ENCODE measurements at regions not wholly inside any gene's neighbourhood (a gene's known extent, or its start where the extent isn't known, plus 50 kb on each side); places are given as distances from the start of the nearest gene placed in this dataset.
A peak's percentile ranks its signal among the peaks of the same experiment; 100 is the strongest.

DNA sequence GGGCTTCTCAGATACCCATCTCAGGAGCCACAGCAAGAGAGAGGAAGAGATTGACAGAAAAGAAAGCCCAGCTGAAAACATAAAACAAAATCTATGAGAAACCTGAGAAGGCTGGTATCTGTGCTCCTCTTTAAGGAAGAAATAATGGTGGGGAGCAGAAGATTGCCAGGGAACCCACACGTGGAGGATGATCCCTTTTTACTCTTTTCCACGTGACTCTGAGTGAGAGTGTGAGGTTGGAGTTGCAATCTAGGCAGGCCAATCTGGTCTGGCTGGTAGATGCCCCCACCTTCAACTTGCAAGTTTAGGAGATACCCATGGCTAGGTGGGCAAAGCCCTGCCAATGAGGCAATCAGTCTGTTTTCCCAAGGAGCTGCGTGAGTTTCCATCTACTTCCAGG lies 202.3 kb downstream of the TENT4A start:
- H3K27ac ChIP-seq (ENCODE audit: low read depth, low read length), result no peak overlapping the region
- H3K27me3 ChIP-seq (ENCODE audit: control insufficient read depth, insufficient read depth, low read length), result no peaks in the 10 kb centered on the region
- no peak overlapping the region for H3K9ac ChIP-seq (ENCODE audit: low read length)
- H3K4me3 ChIP-seq (ENCODE audit: low read length), result no peak overlapping the region
- H3K4me1 ChIP-seq (ENCODE audit: control insufficient read depth, insufficient read depth, low read length), result peaks cover 15% of the 10 kb centered on the region
- no peaks in the 10 kb centered on the region for H3K36me3 ChIP-seq (ENCODE audit: control insufficient read depth, insufficient read depth, low read length)

DNA sequence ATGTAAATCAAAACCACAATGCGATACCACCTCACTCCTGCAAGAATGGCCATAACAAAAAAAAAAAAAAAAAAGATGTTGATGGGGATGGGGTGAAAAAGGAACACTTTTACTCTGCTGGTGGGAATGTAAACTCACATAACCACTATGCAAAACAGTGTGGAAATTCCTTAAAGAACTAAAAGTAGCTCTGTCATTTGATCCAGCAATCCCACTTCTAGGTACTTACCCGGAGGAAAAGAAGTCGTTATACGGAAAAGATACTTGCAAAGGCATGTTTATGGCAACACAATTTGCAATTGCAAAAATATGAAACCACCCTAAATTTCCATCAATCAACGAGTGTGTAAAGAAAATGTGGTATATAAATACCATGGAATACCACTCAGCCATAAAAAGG lies 205.0 kb downstream of the TENT4A start:
- no peaks in the 10 kb centered on the region for H3K36me3 ChIP-seq (ENCODE audit: control insufficient read depth, insufficient read depth, low read length)
- H3K27ac ChIP-seq (ENCODE audit: low read depth, low read length), result no peak overlapping the region

DNA sequence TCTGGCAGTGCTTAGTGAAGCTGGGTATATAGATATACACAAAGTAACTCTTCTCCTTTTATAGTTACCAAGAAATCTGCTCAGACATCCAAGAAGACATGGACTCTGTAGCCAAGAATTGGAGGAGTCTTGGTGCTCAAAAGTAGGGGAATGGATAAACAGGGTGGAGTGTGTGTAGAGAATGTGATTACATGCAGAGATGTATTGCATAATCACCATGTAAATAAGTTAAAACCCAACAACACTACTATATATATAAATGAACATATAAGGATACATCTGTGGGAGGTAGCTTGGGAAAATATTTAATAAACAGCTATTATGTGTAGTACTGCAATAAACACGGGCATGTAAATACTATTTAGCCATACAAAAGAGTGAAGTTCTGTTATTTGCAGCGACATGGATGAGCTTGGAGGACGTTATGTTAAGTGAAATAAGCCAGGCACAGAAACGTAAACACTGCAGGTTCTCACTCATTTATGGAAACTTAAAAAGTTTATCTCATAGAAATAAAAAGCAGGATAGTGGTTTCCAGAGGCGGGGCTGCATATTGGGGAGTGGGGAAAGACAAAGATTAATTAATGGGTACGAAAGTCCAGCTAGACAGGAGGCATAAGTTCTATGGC lies 207.5 kb downstream of the TENT4A start:
- H3K9ac ChIP-seq (ENCODE audit: low read length), result no peak overlapping the region

More for the DNA sequence above, 205.0 kb downstream of the TENT4A start:
- no peaks in the 10 kb centered on the region for H3K27me3 ChIP-seq (ENCODE audit: control insufficient read depth, insufficient read depth, low read length)
- no peak overlapping the region for H3K4me3 ChIP-seq (ENCODE audit: low read length)
- no peak overlapping the region for H3K9ac ChIP-seq (ENCODE audit: low read length)
- H3K4me1 ChIP-seq (ENCODE audit: control insufficient read depth, insufficient read depth, low read length), result peaks cover 1% of the 10 kb centered on the region

DNA sequence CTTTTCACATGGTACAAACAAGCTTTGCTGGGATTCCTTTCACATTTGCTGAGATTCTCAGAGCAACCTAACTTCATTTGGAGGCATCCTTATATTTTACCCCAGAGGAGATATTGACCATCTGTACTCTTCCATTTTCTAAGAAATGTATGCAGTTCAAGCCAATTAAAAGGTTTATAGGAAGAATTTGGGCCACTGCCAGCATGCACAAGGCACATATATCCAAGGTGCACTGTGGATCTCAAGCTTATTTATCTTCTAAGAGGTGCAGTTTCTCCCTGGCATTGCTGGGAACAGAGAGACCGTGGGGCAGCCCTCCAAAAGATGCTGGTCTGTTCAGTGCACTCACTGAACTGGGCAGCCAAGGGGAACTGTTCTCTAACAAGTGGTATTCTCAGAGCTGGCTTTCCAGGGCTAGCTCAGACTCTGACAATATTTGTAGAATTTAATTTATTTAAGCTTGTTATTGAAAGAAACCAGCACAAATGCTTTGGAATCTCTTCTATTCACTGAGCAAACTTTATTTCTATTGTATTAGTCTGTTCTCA lies 213.3 kb downstream of the TENT4A start:
- Histone ChIP-seq H3K4me1 (ENCODE audit: control insufficient read depth, insufficient read depth, low read length) (no peaks in the 10 kb centered on the region), H3K9ac (ENCODE audit: low read length) (no peak overlapping the region), H3K27me3 (ENCODE audit: control insufficient read depth, insufficient read depth, low read length) (no peaks in the 10 kb centered on the region), H3K27ac (ENCODE audit: low read depth, low read length) (no peak overlapping the region), H3K4me3 (ENCODE audit: low read length) (no peak overlapping the region), H3K36me3 (ENCODE audit: control insufficient read depth, insufficient read depth, low read length) (no peaks in the 10 kb centered on the region)

More for the DNA sequence above, 207.5 kb downstream of the TENT4A start:
- no peaks in the 10 kb centered on the region for H3K36me3 ChIP-seq (ENCODE audit: control insufficient read depth, insufficient read depth, low read length)
- H3K27ac ChIP-seq (ENCODE audit: low read depth, low read length), result peak overlapping the region; percentile 62
- H3K27me3 ChIP-seq (ENCODE audit: control insufficient read depth, insufficient read depth, low read length), result no peaks in the 10 kb centered on the region
- no peaks in the 10 kb centered on the region for H3K4me1 ChIP-seq (ENCODE audit: control insufficient read depth, insufficient read depth, low read length)
- no peak overlapping the region for H3K4me3 ChIP-seq (ENCODE audit: low read length)

DNA sequence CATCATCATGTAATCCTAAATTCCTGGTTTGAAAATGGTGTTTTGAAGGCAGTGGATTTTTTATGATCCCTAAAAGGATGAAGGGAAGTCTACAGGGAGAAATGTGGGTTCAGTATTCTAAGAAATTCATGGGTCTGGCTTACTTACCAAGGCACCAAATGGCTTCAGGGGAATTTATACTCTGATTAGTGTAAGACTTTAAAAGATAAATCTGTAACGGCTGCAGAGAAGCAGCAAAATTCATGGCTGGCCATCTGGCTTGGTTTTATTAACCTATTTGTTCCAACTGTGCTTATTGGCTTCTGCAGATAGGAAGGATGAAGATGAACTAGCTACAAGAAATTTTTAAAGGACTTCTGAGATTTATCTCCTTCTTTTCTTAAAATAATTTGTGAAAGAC lies 222.8 kb downstream of the TENT4A start:
- H3K4me1 ChIP-seq (ENCODE audit: control insufficient read depth, insufficient read depth, low read length), result no peaks in the 10 kb centered on the region

DNA sequence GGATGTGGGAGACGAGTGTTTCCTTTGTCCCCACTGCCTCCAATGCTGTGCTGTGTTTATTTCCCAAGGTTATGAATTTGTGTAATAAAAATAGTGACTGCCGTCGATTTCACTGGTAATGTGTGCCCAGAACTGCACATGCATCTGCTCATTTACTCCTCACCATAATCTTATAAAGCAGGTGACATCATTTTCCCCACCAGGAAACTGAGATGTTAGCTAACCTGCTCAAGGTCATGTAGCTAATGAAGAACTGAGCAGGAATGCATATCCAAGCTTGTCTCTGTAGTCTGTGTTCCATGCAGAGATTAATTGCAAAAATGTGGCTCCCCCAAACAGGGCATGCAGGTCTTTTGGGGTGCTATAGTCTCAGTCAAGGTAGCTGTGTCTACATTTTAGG lies 224.4 kb downstream of the TENT4A start:
- Histone ChIP-seq H3K27ac (ENCODE audit: low read depth, low read length) (no peak overlapping the region), H3K9ac (ENCODE audit: low read length) (no peak overlapping the region), H3K4me1 (ENCODE audit: control insufficient read depth, insufficient read depth, low read length) (no peaks in the 10 kb centered on the region), H3K4me3 (ENCODE audit: low read length) (no peak overlapping the region), H3K27me3 (ENCODE audit: control insufficient read depth, insufficient read depth, low read length) (no peaks in the 10 kb centered on the region), H3K36me3 (ENCODE audit: control insufficient read depth, insufficient read depth, low read length) (no peaks in the 10 kb centered on the region)

More for the DNA sequence above, 222.8 kb downstream of the TENT4A start:
- no peaks in the 10 kb centered on the region for H3K27me3 ChIP-seq (ENCODE audit: control insufficient read depth, insufficient read depth, low read length)
- no peaks in the 10 kb centered on the region for H3K36me3 ChIP-seq (ENCODE audit: control insufficient read depth, insufficient read depth, low read length)
- H3K9ac ChIP-seq (ENCODE audit: low read length), result no peak overlapping the region
- H3K27ac ChIP-seq (ENCODE audit: low read depth, low read length), result no peak overlapping the region
- H3K4me3 ChIP-seq (ENCODE audit: low read length), result no peak overlapping the region

DNA sequence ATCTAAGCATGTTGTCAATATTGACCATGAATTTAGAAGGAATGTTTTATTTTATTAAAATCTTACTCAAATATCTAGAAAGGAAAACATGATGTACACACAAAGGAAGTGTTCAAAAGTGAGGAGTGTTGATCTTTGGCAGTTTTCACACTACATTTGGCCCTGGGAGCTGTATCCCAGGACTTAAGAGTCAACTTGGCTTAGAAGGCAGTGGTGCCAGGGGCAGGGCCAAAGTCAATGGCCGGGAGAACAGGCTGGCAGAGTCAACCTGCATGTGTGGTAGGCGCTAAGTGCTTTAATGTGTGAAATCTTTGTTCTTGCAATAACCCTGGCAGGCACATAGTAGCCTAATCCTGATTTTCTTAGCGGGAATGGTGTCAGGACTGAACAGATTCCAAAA lies 228.4 kb downstream of the TENT4A start:
- Histone ChIP-seq H3K36me3 (ENCODE audit: control insufficient read depth, insufficient read depth, low read length) (no peaks in the 10 kb centered on the region), H3K27ac (ENCODE audit: low read depth, low read length) (no peak overlapping the region), H3K4me3 (ENCODE audit: low read length) (no peak overlapping the region), H3K4me1 (ENCODE audit: control insufficient read depth, insufficient read depth, low read length) (no peaks in the 10 kb centered on the region), H3K9ac (ENCODE audit: low read length) (no peak overlapping the region), H3K27me3 (ENCODE audit: control insufficient read depth, insufficient read depth, low read length) (no peaks in the 10 kb centered on the region)

DNA sequence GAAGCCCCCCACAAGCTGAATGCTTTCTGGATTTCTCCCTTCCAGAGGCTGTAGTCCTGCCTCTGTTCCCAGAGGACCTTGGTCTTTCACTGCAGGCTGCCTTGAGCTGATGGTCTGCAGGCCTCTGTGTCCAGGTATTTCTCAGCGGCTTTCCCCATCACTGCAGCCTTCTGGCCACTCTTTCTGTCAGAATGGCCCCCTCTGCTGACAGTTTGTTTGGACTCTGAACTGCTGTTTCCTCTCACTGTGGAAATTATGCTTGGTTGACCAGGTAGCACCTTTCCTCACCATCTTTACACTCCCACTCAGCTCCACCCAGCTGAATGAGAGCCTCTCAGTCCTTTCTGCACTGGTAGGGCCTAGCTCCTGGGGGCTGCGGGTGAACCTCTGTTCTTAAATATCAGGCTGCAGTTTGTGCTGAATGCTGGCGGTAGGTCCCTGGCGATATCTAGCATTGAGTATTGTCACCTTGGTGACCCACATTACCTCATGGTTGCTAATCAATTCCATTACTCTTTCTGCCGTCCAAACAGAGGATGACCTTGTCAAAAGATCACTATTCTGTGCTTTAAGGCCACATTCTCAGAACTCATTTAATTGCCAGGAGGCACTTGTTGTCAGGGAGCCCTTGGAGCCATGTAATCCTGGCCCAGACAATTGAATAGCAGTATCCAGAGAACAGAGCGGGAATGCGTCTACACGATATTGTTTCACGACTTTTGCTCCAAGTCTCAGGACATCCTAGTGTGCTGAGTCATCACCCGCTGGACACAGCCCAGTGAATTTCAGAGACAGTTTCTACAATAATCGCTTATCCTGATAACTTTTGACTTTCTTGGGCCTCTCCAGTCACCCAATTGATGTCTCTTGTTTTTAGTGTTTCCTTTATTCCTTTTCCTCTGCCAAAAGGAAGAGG lies 230.2 kb downstream of the TENT4A start:
- Histone ChIP-seq H3K4me1 (ENCODE audit: control insufficient read depth, insufficient read depth, low read length) (no peaks in the 10 kb centered on the region), H3K36me3 (ENCODE audit: control insufficient read depth, insufficient read depth, low read length) (no peaks in the 10 kb centered on the region), H3K27ac (ENCODE audit: low read depth, low read length) (no peak overlapping the region), H3K9ac (ENCODE audit: low read length) (no peak overlapping the region), H3K4me3 (ENCODE audit: low read length) (no peak overlapping the region), H3K27me3 (ENCODE audit: control insufficient read depth, insufficient read depth, low read length) (no peaks in the 10 kb centered on the region)

DNA sequence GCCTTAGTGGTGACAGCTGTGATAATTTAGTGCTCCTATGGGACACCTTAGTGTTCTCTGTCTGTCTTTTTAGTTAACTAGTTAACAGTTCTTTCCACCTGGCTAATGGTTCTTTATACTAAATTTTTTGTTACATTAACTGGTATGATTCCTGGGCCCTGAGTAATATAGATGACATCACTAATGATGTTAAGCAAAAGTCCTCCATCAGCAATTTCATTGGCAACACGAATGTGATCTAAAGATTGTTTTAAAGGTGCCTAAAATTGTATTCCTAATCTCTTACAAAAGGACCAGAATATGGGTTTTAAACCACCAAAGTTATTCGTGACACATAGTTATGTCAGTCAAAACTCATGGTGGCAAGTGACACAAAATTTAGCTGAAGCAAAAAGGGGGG lies 235.3 kb downstream of the TENT4A start:
- Histone ChIP-seq H3K9ac (ENCODE audit: low read length) (no peak overlapping the region), H3K36me3 (ENCODE audit: control insufficient read depth, insufficient read depth, low read length) (no peaks in the 10 kb centered on the region), H3K4me3 (ENCODE audit: low read length) (no peak overlapping the region), H3K4me1 (ENCODE audit: control insufficient read depth, insufficient read depth, low read length) (peaks cover 2% of the 10 kb centered on the region), H3K27ac (ENCODE audit: low read depth, low read length) (no peak overlapping the region), H3K27me3 (ENCODE audit: control insufficient read depth, insufficient read depth, low read length) (no peaks in the 10 kb centered on the region)

DNA sequence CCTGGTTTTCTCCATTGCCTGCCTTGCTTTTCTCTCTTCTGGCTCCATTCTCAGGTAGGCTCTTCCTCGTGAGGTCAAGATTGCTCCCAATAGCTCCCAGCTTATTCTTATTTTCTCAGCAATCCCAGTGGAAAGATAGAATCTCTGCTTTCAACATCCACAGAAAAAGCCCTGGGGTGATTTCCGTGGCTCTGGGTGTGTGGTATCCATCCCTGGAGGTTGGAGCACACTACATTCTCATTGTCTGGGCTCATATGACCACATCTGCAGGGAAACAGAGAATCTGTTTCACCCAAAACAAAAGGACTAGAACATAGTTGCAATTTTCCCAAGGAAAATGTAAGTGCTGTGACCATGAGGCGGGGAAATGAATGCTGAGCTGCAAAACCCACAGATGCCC lies 236.0 kb downstream of the TENT4A start:
- no peaks in the 10 kb centered on the region for H3K36me3 ChIP-seq (ENCODE audit: control insufficient read depth, insufficient read depth, low read length)
- H3K4me1 ChIP-seq (ENCODE audit: control insufficient read depth, insufficient read depth, low read length), result peaks cover 2% of the 10 kb centered on the region
- no peak overlapping the region for H3K9ac ChIP-seq (ENCODE audit: low read length)
- H3K4me3 ChIP-seq (ENCODE audit: low read length), result no peak overlapping the region
- H3K27me3 ChIP-seq (ENCODE audit: control insufficient read depth, insufficient read depth, low read length), result no peaks in the 10 kb centered on the region
- no peak overlapping the region for H3K27ac ChIP-seq (ENCODE audit: low read depth, low read length)

DNA sequence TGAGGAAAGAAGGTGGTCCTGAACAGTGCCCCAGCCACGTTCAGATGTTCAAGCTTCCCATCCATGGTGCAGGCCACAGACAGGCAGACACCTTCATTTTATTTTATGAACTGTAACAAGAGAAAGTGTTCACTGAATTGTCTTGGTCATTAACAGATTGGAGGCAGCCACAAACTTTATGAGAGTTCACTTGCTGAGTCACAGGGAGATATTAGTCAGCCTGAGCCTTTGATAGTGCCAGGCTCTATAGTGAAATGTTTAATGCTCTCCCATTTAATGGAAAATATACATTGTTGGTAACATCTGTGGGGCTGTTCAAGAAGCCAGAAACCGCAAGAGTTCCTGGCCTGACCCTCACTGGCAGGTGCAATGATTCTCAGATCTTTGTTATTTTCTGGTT lies 237.0 kb downstream of the TENT4A start:
- Histone ChIP-seq H3K27me3 (ENCODE audit: control insufficient read depth, insufficient read depth, low read length) (no peaks in the 10 kb centered on the region), H3K4me3 (ENCODE audit: low read length) (no peak overlapping the region), H3K4me1 (ENCODE audit: control insufficient read depth, insufficient read depth, low read length) (peaks cover 2% of the 10 kb centered on the region), H3K27ac (ENCODE audit: low read depth, low read length) (no peak overlapping the region), H3K9ac (ENCODE audit: low read length) (no peak overlapping the region), H3K36me3 (ENCODE audit: control insufficient read depth, insufficient read depth, low read length) (no peaks in the 10 kb centered on the region)

DNA sequence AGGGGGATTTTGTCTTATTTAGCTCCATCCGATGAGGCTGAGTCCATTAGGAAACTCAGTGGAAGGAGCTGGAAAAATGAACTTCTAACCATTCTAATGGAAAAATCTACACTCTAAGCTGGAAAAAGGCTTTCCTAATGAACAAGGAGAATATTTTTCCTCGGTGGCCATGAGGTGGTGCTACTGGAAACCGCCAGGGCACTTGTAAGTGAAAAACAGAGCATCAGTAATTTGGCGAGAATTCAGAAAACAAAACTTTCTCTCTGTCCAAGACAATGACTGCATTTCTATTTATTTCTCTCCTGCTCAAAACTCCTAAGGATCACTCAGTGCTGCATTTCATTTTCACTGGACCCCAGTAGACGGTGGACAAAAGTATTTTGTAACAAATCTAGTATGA lies 237.6 kb downstream of the TENT4A start:
- Histone ChIP-seq H3K36me3 (ENCODE audit: control insufficient read depth, insufficient read depth, low read length) (no peaks in the 10 kb centered on the region), H3K4me3 (ENCODE audit: low read length) (no peak overlapping the region), H3K9ac (ENCODE audit: low read length) (no peak overlapping the region), H3K27me3 (ENCODE audit: control insufficient read depth, insufficient read depth, low read length) (no peaks in the 10 kb centered on the region), H3K4me1 (ENCODE audit: control insufficient read depth, insufficient read depth, low read length) (peaks cover 2% of the 10 kb centered on the region), H3K27ac (ENCODE audit: low read depth, low read length) (no peak overlapping the region)

Measured in rectal smooth muscle tissue (tissue), 1 donor.